ENCODE measurements at regions not wholly inside any gene's neighbourhood (a gene's known extent, or its start where the extent isn't known, plus 50 kb on each side); places are given as distances from the start of the nearest gene placed in this dataset.
"Not testable (repeated sequence)": the region's sequence is repeated elsewhere in the genome, so short reads cannot be mapped to it uniquely, and the experiment has no call there.

- DNase-seq (ENCODE audit: low spot score) = no peak
Observed at GRCh38 chr10:62498271-62498670, 124.1 kb downstream of the ZNF365 start.

- not testable (repeated sequence) for DNase-seq (ENCODE audit: low spot score)
Observed at GRCh38 chr10:62500116-62500515, 125.9 kb downstream of the ZNF365 start.

GRCh38 chr10:62501547-62501946, 127.4 kb downstream of the ZNF365 start:
- peak; percentile 9 for DNase-seq (ENCODE audit: low spot score)

- no peak for DNase-seq (ENCODE audit: low spot score)
Observed at GRCh38 chr10:62502995-62503613, 128.9 kb downstream of the ZNF365 start.

- no peak for DNase-seq (ENCODE audit: low spot score)
Observed at GRCh38 chr10:62503872-62504271, 129.7 kb downstream of the ZNF365 start.

- no peak for DNase-seq (ENCODE audit: low spot score)
Observed at GRCh38 chr10:62506371-62506770, 132.2 kb downstream of the ZNF365 start.

GRCh38 chr10:62511238-62511637, 137.1 kb downstream of the ZNF365 start:
- DNase-seq (ENCODE audit: low spot score) = no peak

- no peak for DNase-seq (ENCODE audit: low spot score)
Observed at GRCh38 chr10:62511656-62512055, 137.5 kb downstream of the ZNF365 start.

- no peak for DNase-seq (ENCODE audit: low spot score)
Observed at GRCh38 chr10:62512732-62513475, 138.7 kb downstream of the ZNF365 start.

GRCh38 chr10:62514079-62514693, 140.0 kb downstream of the ZNF365 start:
- peak; percentile 20 for DNase-seq (ENCODE audit: low spot score)

GRCh38 chr10:62517252-62517651, 143.1 kb downstream of the ZNF365 start:
- no peak for DNase-seq (ENCODE audit: low spot score)

- no peak for DNase-seq (ENCODE audit: low spot score)
Observed at GRCh38 chr10:62527019-62527827, 153.1 kb downstream of the ZNF365 start.

- DNase-seq (ENCODE audit: low spot score) = no peak
Observed at GRCh38 chr10:62528441-62528840, 154.3 kb downstream of the ZNF365 start.

- no peak for DNase-seq (ENCODE audit: low spot score)
Observed at GRCh38 chr10:62529396-62529795, 155.2 kb downstream of the ZNF365 start.

GRCh38 chr10:62534031-62534430, 159.9 kb downstream of the ZNF365 start:
- DNase-seq (ENCODE audit: low spot score) = no peak

GRCh38 chr10:62538606-62539005, 164.4 kb downstream of the ZNF365 start:
- no peak for DNase-seq (ENCODE audit: low spot score)

- DNase-seq (ENCODE audit: low spot score) = no peak
Observed at GRCh38 chr10:62540389-62540788, 166.2 kb downstream of the ZNF365 start.

- DNase-seq (ENCODE audit: low spot score) = no peak
Observed at GRCh38 chr10:62541811-62542210, 167.6 kb downstream of the ZNF365 start.

- no peak for DNase-seq (ENCODE audit: low spot score)
Observed at GRCh38 chr10:62543571-62544355, 169.6 kb downstream of the ZNF365 start.

GRCh38 chr10:62545160-62546066, 171.2 kb downstream of the ZNF365 start:
- DNase-seq (ENCODE audit: low spot score) = peak; percentile 76

GRCh38 chr10:62548686-62549085, 174.5 kb downstream of the ZNF365 start:
- DNase-seq (ENCODE audit: low spot score) = no peak
